ENCODE measurements at regions not wholly inside any gene's neighbourhood (a gene's known extent, or its start where the extent isn't known, plus 50 kb on each side); places are given as distances from the start of the nearest gene placed in this dataset.
"Not testable (repeated sequence)": the region's sequence is repeated elsewhere in the genome, so short reads cannot be mapped to it uniquely, and the experiment has no call there.

DNA sequence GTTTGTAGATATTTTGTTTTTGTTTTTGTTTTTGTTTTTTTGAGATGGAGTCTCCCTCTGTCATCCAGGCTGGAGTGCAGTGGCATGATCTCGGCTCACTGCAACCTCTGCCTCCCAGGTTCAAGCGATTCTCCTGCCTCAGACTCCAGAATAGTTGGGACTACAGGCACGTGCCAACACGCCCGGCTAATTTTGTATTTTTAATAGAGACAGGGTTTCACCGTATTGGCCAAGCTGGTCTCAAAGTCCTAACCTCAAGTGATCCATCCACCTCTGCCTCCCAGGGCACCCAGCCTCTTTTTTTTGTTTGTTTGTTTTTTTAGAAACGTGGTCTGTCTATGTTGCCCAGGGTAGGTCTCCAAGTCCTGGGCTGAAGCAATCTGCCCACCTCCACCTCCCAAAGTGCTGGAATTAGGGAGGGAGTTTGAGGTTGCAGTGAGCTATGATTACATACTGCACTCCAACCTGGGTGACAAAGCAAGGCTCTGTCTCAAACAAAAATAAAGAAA is 74.7 kb upstream of the ZNF281 start:
- not testable (repeated sequence) for TF ChIP-seq POLR2A, CTCF, POLR2AphosphoS5, EP300 (IDR thresholded peaks at IDR 0.05)
